GM06990 (cell line): ENCODE measurements at regions not wholly inside any gene's neighbourhood (a gene's known extent, or its start where the extent isn't known, plus 50 kb on each side); places are given as distances from the start of the nearest gene placed in this dataset.
A peak's percentile ranks its signal among the peaks of the same experiment; 100 is the strongest.

ENCODE experiments used
- DNase-seq: peaks from one replicate; pipeline ENCODE4 v3.0.0-alpha.2; 2011; ENCODE audit not compliant: insufficient read length; ENCODE audit errors: extremely low read depth
- H3K27me3 ChIP-seq: replicated peaks from 2 replicates; pipeline ENCODE4 v1.6.0; 2011; ENCODE audit warnings: low read length; ENCODE audit not compliant: control insufficient read depth, insufficient read depth
- H3K36me3 ChIP-seq: 2 replicates; pipeline ENCODE4 v1.5.1; 2011; ENCODE audit warnings: low read length; ENCODE audit not compliant: control insufficient read depth, insufficient read depth
- H3K4me3 ChIP-seq: replicated peaks from 2 replicates; pipeline ENCODE4 v1.5.1; 2011; ENCODE audit warnings: low read depth, mild to moderate bottlenecking, control low read depth, low read length
- TF ChIP-seq, protein P1 (sequence below): IDR thresholded peaks from 2 replicates; pipeline ENCODE4 v1.5.1; 2011; ENCODE audit warnings: low read length, control low read depth, mild to moderate bottlenecking, inconsistent platforms; ENCODE audit not compliant: insufficient read depth, poor library complexity, severe bottlenecking

DNA sequence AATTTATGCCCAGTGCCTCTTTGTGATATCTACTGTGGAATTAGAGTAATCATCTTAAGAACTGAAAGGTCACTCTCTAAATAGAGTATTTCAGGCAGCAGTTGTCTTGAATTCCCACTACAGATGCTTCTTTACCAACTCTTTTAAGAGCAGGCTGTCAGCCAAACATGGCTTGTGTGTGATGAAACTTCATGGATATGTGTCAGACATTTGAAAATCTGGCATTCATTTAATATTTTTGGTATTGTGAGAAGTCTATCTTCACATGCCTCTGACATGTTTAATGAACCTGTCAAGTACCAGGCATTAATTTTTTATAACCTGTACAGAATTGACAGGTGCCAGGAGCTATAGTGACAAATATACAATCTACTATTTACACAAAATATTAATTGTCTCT, 318.6 kb downstream of the CDH9 start:
- Histone ChIP-seq H3K27me3 (no peaks in the 10 kb centered on the region), H3K36me3 (no peaks in the 10 kb centered on the region), H3K4me3 (no peak overlapping the region)
- no peak for DNase-seq
- TF ChIP-seq, protein P1, sequence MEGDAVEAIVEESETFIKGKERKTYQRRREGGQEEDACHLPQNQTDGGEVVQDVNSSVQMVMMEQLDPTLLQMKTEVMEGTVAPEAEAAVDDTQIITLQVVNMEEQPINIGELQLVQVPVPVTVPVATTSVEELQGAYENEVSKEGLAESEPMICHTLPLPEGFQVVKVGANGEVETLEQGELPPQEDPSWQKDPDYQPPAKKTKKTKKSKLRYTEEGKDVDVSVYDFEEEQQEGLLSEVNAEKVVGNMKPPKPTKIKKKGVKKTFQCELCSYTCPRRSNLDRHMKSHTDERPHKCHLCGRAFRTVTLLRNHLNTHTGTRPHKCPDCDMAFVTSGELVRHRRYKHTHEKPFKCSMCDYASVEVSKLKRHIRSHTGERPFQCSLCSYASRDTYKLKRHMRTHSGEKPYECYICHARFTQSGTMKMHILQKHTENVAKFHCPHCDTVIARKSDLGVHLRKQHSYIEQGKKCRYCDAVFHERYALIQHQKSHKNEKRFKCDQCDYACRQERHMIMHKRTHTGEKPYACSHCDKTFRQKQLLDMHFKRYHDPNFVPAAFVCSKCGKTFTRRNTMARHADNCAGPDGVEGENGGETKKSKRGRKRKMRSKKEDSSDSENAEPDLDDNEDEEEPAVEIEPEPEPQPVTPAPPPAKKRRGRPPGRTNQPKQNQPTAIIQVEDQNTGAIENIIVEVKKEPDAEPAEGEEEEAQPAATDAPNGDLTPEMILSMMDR: no peak

DNA sequence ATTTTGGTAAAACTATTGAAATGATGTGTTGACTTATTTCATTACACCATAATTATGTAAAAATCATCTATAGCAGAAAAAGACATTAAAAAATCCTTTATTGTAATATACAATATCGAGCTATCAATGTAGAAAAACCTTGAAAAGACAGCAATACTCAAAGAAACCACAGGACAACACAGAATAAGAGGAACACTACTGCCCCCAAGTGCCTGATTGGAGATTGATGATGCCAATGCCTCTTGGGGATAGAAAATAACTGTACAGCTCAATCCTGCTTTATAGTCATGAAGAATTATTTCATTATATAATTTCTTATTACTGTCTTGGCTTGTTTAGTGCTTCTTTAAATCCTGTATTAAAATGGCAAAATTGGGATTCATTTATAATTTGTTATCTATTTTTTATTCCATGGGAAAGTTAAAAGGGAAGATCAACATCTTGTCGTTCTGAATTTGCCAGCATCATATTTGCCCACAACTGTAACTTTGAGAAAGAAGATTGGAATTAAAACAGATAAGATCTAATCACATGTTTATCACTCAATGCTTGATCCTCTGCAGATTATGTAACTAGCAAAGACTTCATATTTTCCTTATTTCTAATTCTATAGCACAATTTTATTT, 337.5 kb downstream of the CDH9 start:
- Histone ChIP-seq H3K4me3 (no peak overlapping the region), H3K27me3 (no peaks in the 10 kb centered on the region), H3K36me3 (no peaks in the 10 kb centered on the region)
- DNase-seq: no peak
- TF ChIP-seq, protein P1: peak; percentile 41

DNA sequence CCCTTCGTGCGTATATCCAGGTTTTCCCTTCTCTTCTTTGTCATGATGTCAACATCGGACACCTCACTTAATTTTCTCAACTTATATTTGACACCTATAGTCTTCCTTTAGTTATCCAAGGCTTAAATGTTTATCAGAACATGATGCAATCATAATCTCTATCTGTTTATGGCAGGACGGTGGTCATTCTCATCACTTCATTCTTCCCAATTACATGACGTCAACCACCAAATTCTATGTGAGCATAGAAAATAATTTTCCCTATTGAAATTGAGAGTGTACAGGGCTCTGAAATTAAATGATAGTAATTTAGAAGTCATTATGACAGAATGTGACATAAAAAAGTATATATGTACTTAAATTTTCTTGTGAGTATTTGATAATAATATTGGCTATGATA, 345.4 kb downstream of the CDH9 start:
- no peak for DNase-seq
- no peak overlapping the region for H3K4me3 ChIP-seq
- H3K27me3 ChIP-seq: no peaks in the 10 kb centered on the region
- TF ChIP-seq, protein P1: no peak
- H3K36me3 ChIP-seq: no peaks in the 10 kb centered on the region

DNA sequence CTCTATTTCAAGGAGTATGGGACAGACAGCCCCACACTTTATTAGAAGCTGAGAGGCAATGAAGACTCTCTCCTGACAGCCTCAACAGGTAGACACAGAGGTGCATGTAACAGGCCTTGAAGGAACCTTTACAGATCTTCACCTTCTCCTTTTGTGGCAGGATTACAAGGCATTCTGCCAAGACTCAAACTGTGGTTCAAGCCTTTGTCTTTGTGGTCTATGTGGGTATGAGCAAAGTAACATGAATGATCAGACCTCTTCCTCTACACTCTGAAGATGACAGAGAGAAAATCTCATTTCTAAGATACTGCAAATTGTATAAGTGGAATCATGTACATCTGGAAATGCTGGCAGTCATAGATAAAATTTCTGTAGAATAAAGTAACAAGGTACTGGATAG, 346.9 kb downstream of the CDH9 start:
- TF ChIP-seq, protein P1: no peak
- H3K4me3 ChIP-seq: no peak overlapping the region
- DNase-seq: no peak
- H3K36me3 ChIP-seq: no peaks in the 10 kb centered on the region
- H3K27me3 ChIP-seq: no peaks in the 10 kb centered on the region

DNA sequence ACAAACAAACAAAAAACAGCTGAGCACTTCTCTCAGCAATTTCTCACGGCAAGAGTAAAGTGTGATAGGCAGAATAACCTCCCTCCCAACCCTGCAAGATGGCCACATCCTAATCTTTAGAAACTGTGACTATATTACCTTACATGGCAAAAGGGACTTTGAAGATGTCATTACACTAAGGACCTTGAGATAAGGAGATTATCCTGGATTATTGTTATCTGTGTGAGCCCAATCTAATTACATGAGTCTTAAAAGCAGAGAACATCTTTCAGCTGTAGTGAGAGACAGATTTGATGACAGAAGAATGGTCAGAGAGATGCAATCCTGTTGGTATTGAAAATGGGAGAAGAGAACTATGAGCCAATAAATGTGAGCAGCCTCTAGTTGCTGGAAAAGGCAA, 347.9 kb downstream of the CDH9 start:
- Histone ChIP-seq H3K36me3 (no peaks in the 10 kb centered on the region), H3K4me3 (no peak overlapping the region), H3K27me3 (no peaks in the 10 kb centered on the region)
- DNase-seq: no peak
- TF ChIP-seq, protein P1: no peak

DNA sequence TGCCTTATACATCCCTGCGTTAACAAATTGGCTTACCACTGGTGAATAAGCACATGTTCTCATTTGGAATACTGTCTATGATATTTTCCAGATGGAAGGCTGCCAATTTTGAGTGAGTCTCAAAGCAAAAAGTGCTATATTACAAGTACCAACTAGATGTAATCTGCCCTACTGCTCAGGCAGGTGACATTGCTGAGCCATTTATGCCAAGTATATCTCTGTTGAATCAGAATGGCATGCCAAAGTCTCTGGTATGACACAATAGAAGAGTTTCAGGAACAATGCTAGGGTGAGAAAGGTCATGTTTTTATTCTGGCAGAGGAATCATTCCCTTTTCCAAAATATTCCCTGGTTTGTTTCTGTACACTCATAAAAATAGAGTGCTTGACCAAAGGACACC, 356.5 kb downstream of the CDH9 start:
- TF ChIP-seq, protein P1: no peak
- no peak for DNase-seq
- Histone ChIP-seq H3K36me3 (no peaks in the 10 kb centered on the region), H3K27me3 (no peaks in the 10 kb centered on the region), H3K4me3 (no peak overlapping the region)
